SU-DHL-6 (cell line): ENCODE measurements at regions not wholly inside any gene's neighbourhood (a gene's known extent, or its start where the extent isn't known, plus 50 kb on each side); places are given as distances from the start of the nearest gene placed in this dataset.

Experiments
- EZH2phosphoT487 ChIP-seq: fragments of 200-600 bp; sonication (generic), shearing (Covaris generic); conservative IDR thresholded peaks from 2 replicates; pipeline ENCODE4 v1.6.1; 2018; ENCODE audit warnings: mild to moderate bottlenecking, antibody characterized with exemption, low read length, moderate library complexity, mixed read lengths
- TF ChIP-seq, protein P1 (sequence below): fragments of 200-600 bp; sonication (generic); IDR thresholded peaks from one replicate; pipeline ENCODE4 v1.5.1; 2017; ENCODE audit warnings: antibody characterized with exemption, mild to moderate bottlenecking, low read length, moderate library complexity; ENCODE audit not compliant: insufficient read depth, poor library complexity, severe bottlenecking

DNA sequence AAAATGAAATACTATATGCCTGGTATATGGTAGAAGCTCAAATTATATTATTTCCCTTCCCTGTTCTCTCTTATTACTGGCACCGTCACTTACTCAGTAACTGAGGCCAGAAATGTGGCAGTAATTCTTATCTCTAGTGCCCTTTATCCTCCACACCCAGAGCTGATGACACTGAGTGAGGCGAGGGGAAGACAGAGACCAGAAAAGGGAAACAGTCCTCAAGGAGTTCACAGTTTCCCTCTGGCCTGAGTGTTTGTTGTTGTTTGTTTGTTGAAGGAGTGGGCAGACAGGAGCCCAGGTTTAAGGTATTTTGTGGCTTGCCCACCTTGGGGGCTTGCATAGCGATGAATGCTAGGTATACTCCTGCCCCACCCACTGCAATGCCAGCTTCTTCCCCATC, 101.5 kb upstream of the FNDC3A start:
- TF ChIP-seq, protein P1, sequence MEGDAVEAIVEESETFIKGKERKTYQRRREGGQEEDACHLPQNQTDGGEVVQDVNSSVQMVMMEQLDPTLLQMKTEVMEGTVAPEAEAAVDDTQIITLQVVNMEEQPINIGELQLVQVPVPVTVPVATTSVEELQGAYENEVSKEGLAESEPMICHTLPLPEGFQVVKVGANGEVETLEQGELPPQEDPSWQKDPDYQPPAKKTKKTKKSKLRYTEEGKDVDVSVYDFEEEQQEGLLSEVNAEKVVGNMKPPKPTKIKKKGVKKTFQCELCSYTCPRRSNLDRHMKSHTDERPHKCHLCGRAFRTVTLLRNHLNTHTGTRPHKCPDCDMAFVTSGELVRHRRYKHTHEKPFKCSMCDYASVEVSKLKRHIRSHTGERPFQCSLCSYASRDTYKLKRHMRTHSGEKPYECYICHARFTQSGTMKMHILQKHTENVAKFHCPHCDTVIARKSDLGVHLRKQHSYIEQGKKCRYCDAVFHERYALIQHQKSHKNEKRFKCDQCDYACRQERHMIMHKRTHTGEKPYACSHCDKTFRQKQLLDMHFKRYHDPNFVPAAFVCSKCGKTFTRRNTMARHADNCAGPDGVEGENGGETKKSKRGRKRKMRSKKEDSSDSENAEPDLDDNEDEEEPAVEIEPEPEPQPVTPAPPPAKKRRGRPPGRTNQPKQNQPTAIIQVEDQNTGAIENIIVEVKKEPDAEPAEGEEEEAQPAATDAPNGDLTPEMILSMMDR, result no peak
- TF ChIP-seq EZH2phosphoT487, result no peak
